ENCODE measurements at regions not wholly inside any gene's neighbourhood (a gene's known extent, or its start where the extent isn't known, plus 50 kb on each side); places are given as distances from the start of the nearest gene placed in this dataset.

DNA sequence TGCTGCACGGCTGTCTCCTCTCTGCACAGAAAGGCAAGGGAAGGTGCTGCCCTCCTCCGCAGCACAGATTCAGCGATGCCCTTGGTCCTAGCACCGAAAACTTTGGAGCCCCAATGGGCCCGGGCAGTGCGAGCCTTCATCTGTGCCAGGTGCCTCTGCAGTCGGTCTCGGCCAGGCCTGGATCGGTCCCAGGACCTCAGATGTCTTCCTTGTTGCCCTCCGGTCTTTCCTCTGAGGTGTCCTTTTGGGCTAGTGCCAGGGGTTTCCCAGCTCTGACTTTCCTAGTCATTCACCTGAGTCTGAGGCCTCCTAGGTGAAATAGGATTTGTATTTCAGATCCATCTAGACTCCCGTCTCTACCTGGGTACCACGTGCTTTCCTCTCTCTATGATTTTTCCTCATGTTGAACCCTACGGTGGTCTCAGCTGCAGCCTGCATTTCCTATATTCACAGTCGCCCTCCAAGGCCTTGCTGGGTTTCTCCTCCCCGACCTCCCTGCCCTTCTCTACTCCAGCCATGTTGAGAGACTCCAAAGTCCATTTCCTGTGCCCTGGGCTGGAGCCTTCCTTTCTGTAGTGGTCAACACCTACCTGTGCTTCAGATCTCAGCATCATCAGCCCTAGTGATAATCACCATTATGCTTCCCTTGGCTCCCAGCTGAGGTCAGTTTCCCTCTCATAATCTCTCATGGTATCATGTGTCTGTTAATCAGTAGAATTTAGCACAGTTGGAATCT lies 92.0 kb upstream of the PRSS58 start:
- TF ChIP-seq, protein P1, sequence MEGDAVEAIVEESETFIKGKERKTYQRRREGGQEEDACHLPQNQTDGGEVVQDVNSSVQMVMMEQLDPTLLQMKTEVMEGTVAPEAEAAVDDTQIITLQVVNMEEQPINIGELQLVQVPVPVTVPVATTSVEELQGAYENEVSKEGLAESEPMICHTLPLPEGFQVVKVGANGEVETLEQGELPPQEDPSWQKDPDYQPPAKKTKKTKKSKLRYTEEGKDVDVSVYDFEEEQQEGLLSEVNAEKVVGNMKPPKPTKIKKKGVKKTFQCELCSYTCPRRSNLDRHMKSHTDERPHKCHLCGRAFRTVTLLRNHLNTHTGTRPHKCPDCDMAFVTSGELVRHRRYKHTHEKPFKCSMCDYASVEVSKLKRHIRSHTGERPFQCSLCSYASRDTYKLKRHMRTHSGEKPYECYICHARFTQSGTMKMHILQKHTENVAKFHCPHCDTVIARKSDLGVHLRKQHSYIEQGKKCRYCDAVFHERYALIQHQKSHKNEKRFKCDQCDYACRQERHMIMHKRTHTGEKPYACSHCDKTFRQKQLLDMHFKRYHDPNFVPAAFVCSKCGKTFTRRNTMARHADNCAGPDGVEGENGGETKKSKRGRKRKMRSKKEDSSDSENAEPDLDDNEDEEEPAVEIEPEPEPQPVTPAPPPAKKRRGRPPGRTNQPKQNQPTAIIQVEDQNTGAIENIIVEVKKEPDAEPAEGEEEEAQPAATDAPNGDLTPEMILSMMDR (conservative IDR thresholded peaks at IDR 0.05; ENCODE audit: low read depth, low read length): no peak
- no peak for TF ChIP-seq EZH2 (IDR thresholded peaks at IDR 0.05; ENCODE audit: borderline replicate concordance, low read depth, low read length, poor library complexity, severe bottlenecking)
